AG04450 (cell line): ENCODE measurements at regions not wholly inside any gene's neighbourhood (a gene's known extent, or its start where the extent isn't known, plus 50 kb on each side); places are given as distances from the start of the nearest gene placed in this dataset.

Experiments used
- CTCF ChIA-PET: fragments of 300-600, 350-600 bp; formaldehyde crosslinking; extraction: SDS; loops from one replicate; lab custom pipeline; 2022; ENCODE audit warnings: antibody characterized with exemption, inconsistent platforms; lab: Charles Lee
- POLR2A ChIA-PET: fragments of 350-600 bp; formaldehyde crosslinking; extraction: SDS; loops from one replicate; lab custom pipeline; 2021; ENCODE audit warnings: antibody characterized with exemption, inconsistent platforms; lab: Yijun Ruan, JAX
- DNase-seq: peaks from one replicate; pipeline ENCODE4 v3.0.0-alpha.2; 2011; ENCODE audit warnings: low read depth, low spot score
- H3K27ac ChIP-seq: one replicate; pipeline ENCODE4 v1.5.1; 2012; ENCODE audit warnings: low read depth, low read length, control low read depth
- H3K27me3 ChIP-seq: one replicate; pipeline ENCODE4 v1.6.0; 2012; ENCODE audit warnings: low read length; ENCODE audit not compliant: control insufficient read depth, insufficient read depth
- H3K4me3 ChIP-seq: 2 replicates; pipeline ENCODE4 v1.5.1; 2011; ENCODE audit warnings: mild to moderate bottlenecking, low read depth, low read length, control low read depth
- H3K9me3 ChIP-seq: 2 replicates; pipeline ENCODE4 v1.5.1; 2012; ENCODE audit warnings: low read length; ENCODE audit not compliant: control insufficient read depth, insufficient read depth
- CTCF ChIP-seq: IDR thresholded peaks from 2 replicates; pipeline ENCODE4 v1.5.1; 2011; ENCODE audit warnings: low read depth, low read length, control low read depth, inconsistent platforms

GRCh38 chr20:12679447-12679846 is 329.3 kb upstream of the SPTLC3 start:
- no peaks in the 10 kb centered on the region for H3K27me3 ChIP-seq
- H3K4me3 ChIP-seq = no peak overlapping the region
- peaks cover 4% of the 10 kb centered on the region for H3K9me3 ChIP-seq
- no peak overlapping the region for H3K27ac ChIP-seq
- ChIA-PET CTCF (no interaction called here), POLR2A (no interaction called here)
- TF ChIP-seq CTCF = no peak
- no peak for DNase-seq

GRCh38 chr20:12682613-12683012 is 326.2 kb upstream of the SPTLC3 start:
- Histone ChIP-seq H3K27ac (no peak overlapping the region), H3K9me3 (peaks cover 4% of the 10 kb centered on the region), H3K4me3 (no peak overlapping the region), H3K27me3 (no peaks in the 10 kb centered on the region)
- ChIA-PET CTCF (no interaction called here), POLR2A (no interaction called here)
- TF ChIP-seq CTCF = no peak
- no peak for DNase-seq

GRCh38 chr20:12687476-12687875 is 321.3 kb upstream of the SPTLC3 start:
- ChIA-PET POLR2A (no interaction called here), CTCF (no interaction called here)
- no peak for DNase-seq
- peaks cover 3% of the 10 kb centered on the region; the same call in 1 of the 2 replicates for H3K9me3 ChIP-seq
- H3K27ac ChIP-seq = no peak overlapping the region
- no peak overlapping the region for H3K4me3 ChIP-seq
- no peak for TF ChIP-seq CTCF
- no peaks in the 10 kb centered on the region for H3K27me3 ChIP-seq

GRCh38 chr20:12695937-12696336 is 312.8 kb upstream of the SPTLC3 start:
- Histone ChIP-seq H3K9me3 (peaks cover 10% of the 10 kb centered on the region), H3K27me3 (no peaks in the 10 kb centered on the region), H3K4me3 (no peak overlapping the region), H3K27ac (no peak overlapping the region)
- no peak for DNase-seq
- TF ChIP-seq CTCF = no peak
- ChIA-PET POLR2A (no interaction called here), CTCF (no interaction called here)

- H3K4me3 ChIP-seq = no peak overlapping the region
- no peak for TF ChIP-seq CTCF
- ChIA-PET POLR2A (no interaction called here), CTCF (no interaction called here)
- H3K27me3 ChIP-seq = no peaks in the 10 kb centered on the region
- peaks cover 11% of the 10 kb centered on the region for H3K9me3 ChIP-seq
- DNase-seq = no peak
- no peak overlapping the region for H3K27ac ChIP-seq
Observed at GRCh38 chr20:12698817-12699216, 310.0 kb upstream of the SPTLC3 start.
